ENCODE measurements at regions not wholly inside any gene's neighbourhood (a gene's known extent, or its start where the extent isn't known, plus 50 kb on each side); places are given as distances from the start of the nearest gene placed in this dataset.
A peak's percentile ranks its signal among the peaks of the same experiment; 100 is the strongest.

DNA sequence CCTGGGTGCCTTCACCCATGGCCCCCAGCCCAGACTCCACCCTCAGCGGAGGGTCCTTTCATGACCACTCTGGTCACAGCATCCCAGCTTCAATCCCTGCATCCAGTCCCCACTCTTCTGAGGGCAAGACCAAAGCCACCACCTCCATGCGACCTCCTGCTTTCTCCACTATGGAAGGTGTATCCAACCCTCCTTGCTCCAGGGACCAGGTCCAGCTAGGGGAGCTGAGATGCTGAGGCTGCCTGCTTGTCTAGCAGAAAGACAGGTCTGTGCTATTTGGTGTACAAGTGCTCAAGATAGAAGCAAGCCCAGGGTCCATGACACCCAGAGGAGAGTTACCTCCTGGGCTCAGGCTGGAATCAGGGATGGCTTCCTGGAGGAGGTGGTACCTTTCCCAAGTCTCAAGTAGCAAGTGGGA lies 73.8 kb upstream of the RAB6C start:
- in situ Hi-C loops (cut with MboI) (no loop called here), intact Hi-C loops (cut with micrococcal nuclease) (no loop called here)
- Histone ChIP-seq H3K4me3 (no peak overlapping the region), H3K9me1 (ENCODE audit: control insufficient read depth, insufficient read depth, low read length) (no peaks in the 10 kb centered on the region), H3K36me3 (ENCODE audit: control insufficient read depth, insufficient read depth, low read length) (no peaks in the 10 kb centered on the region), H3K9ac (ENCODE audit: insufficient read depth in 1 of 2, low read depth in 2 of 2, low read length in 2 of 2) (no peak overlapping the region), H3K27ac (ENCODE audit: extremely low read depth, low read depth, low read length) (no peak overlapping the region), H3K4me2 (ENCODE audit: insufficient read depth, low read length) (no peak overlapping the region), H3K9me3 (replicated peaks; ENCODE audit: control insufficient read depth, insufficient read depth, low read depth, low read length) (no peaks in the 10 kb centered on the region), H4K20me1 (replicated peaks; ENCODE audit: control insufficient read depth, insufficient read depth, low read length) (0 out of 2 replicates have a peak, but pooled peaks cover 6% of the 10 kb centered on the region), H2AFZ (ENCODE audit: low read depth, low read length) (no peak overlapping the region), H3K4me1 (replicated peaks in 1 of 2; ENCODE audit: control insufficient read depth in 2 of 2, insufficient read depth in 2 of 2, low read length in 2 of 2) (no peaks in the 10 kb centered on the region), H3K27me3 (ENCODE audit: control insufficient read depth in 2 of 2, insufficient read depth in 2 of 2, low read length in 2 of 2) (peaks cover 5 to 66% of the 10 kb centered on the region in 2 experiments; a peak in 3 of 5 replicates), H3K79me2 (ENCODE audit: control insufficient read depth, insufficient read depth, low read length) (no peaks in the 10 kb centered on the region)
- ChIA-PET POLR2A (no interaction called here), CTCF (ENCODE audit: low intra/inter-chr PET ratio) (no interaction called here)
- ATAC-seq (no peak), FAIRE-seq (no peak), DNase-seq (ENCODE audit: extremely low read depth in 1 of 4, low spot score in 3 of 4) (no peak)
- no TSS peak for BruUV-seq (replicated peaks)
- TF ChIP-seq LARP7 (IDR thresholded peaks at IDR 0.05) (no peak), HES1 (IDR thresholded peaks at IDR 0.05; ENCODE audit: low read depth) (no peak), SMARCC2 (IDR thresholded peaks at IDR 0.05; ENCODE audit: low read depth) (no peak), ZFP36 (IDR thresholded peaks at IDR 0.05; ENCODE audit: low read depth, low read length, partially characterized antibody) (peak; percentile 84)
- TF ChIP-seq, protein P1, sequence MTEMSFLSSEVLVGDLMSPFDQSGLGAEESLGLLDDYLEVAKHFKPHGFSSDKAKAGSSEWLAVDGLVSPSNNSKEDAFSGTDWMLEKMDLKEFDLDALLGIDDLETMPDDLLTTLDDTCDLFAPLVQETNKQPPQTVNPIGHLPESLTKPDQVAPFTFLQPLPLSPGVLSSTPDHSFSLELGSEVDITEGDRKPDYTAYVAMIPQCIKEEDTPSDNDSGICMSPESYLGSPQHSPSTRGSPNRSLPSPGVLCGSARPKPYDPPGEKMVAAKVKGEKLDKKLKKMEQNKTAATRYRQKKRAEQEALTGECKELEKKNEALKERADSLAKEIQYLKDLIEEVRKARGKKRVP (CRISPR knock-in tag; IDR thresholded peaks at IDR 0.05) = no peak
- TF ChIP-seq, protein P2, sequence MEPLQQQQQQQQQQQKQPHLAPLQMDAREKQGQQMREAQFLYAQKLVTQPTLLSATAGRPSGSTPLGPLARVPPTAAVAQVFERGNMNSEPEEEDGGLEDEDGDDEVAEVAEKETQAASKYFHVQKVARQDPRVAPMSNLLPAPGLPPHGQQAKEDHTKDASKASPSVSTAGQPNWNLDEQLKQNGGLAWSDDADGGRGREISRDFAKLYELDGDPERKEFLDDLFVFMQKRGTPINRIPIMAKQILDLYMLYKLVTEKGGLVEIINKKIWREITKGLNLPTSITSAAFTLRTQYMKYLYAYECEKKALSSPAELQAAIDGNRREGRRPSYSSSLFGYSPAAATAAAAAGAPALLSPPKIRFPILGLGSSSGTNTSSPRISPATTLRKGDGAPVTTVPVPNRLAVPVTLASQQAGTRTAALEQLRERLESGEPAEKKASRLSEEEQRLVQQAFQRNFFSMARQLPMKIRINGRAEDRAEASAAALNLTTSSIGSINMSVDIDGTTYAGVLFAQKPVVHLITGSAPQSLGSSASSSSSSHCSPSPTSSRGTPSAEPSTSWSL (CRISPR knock-in tag; IDR thresholded peaks at IDR 0.05; ENCODE audit: borderline replicate concordance) = no peak
- 0% methylated on average over 2 of the region's 2 CpGs for WGBS (ENCODE audit: insufficient coverage, low coverage, missing lambda C conversion rate)
